ENCODE measurements at regions not wholly inside any gene's neighbourhood (a gene's known extent, or its start where the extent isn't known, plus 50 kb on each side); places are given as distances from the start of the nearest gene placed in this dataset.

DNA sequence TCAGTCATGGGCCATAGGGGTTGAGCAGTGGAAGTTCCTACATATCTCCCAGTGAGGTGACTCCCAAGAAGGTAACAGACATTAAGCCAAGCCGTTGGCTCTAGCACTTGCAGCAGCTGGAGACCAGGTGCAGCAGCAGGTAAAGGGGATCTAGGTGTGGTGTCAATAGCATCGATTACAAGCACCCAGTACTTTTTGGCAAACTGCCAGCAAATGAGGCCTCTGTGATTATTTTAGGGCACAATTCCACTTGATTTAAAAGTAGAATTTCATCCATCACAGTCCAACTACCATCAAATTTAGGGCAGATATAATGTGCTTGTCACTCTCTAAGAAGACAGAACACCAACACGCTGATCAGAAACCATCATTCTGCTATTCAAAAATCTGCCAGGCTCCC lies 224.1 kb upstream of the EGLN3 start:
- H3K4me1 ChIP-seq = no peaks in the 10 kb centered on the region
- 100% methylated on average over 1 of the region's 3 CpGs for WGBS (ENCODE audit: insufficient coverage, low coverage, low lambda C conversion rate, missing lambda C conversion rate)

GRCh38 chr14:34173916-34174315 lies 223.0 kb upstream of the EGLN3 start:
- Histone ChIP-seq H3K36me3 (no peaks in the 10 kb centered on the region), H3K27ac (no peak overlapping the region), H3K27me3 (no peaks in the 10 kb centered on the region), H3K9me3 (no peaks in the 10 kb centered on the region), H3K4me1 (no peaks in the 10 kb centered on the region), H3K4me3 (no peak overlapping the region)
- no CpG with 5 or more reads among the region's 3 CpGs for WGBS (ENCODE audit: insufficient coverage, low coverage, low lambda C conversion rate, missing lambda C conversion rate)
- intact Hi-C loops (cut with DNase I) = no loop called here
- ATAC-seq (no peak), DNase-seq (no peak)
- no peak for TF ChIP-seq CTCF (IDR thresholded peaks at IDR 0.05)
- no peak for TF ChIP-seq POLR2A (IDR thresholded peaks at IDR 0.05)

More for the DNA sequence above, 224.1 kb upstream of the EGLN3 start:
- no peaks in the 10 kb centered on the region for H3K36me3 ChIP-seq
- DNase-seq (no peak), ATAC-seq (no peak)
- no peak overlapping the region for H3K27ac ChIP-seq
- H3K9me3 ChIP-seq = no peaks in the 10 kb centered on the region
- TF ChIP-seq POLR2A (IDR thresholded peaks at IDR 0.05) (no peak), CTCF (IDR thresholded peaks at IDR 0.05) (no peak)
- H3K27me3 ChIP-seq = no peaks in the 10 kb centered on the region
- no peak overlapping the region for H3K4me3 ChIP-seq
- intact Hi-C loops (cut with DNase I) = no loop called here

GRCh38 chr14:34172550-34173368 lies 221.9 kb upstream of the EGLN3 start:
- Histone ChIP-seq H3K27ac (no peak overlapping the region), H3K9me3 (no peaks in the 10 kb centered on the region), H3K27me3 (no peaks in the 10 kb centered on the region), H3K4me3 (no peak overlapping the region), H3K4me1 (no peaks in the 10 kb centered on the region), H3K36me3 (no peaks in the 10 kb centered on the region)
- intact Hi-C loops (cut with DNase I) = no loop called here
- ATAC-seq (no peak), DNase-seq (no peak)
- WGBS (ENCODE audit: insufficient coverage, low coverage, low lambda C conversion rate, missing lambda C conversion rate) = 60% methylated on average over 5 of the region's 6 CpGs
- no peak for TF ChIP-seq POLR2A (IDR thresholded peaks at IDR 0.05)
- TF ChIP-seq CTCF (IDR thresholded peaks at IDR 0.05) = no peak

DNA sequence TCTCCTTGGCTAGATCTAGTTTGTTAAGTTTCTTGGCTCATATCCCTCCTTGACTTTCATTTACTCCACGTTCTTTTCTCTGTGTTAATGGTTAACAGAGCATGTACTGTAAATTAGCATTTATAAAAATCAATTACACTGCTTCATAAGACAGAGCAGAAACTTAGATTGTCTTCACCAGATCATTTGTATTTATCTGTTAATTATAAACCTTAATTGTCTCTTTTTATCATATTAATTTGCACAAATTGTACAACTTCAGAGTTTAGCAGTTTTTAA lies 221.2 kb upstream of the EGLN3 start:
- Histone ChIP-seq H3K36me3 (no peaks in the 10 kb centered on the region), H3K4me3 (no peak overlapping the region), H3K9me3 (no peaks in the 10 kb centered on the region), H3K27me3 (no peaks in the 10 kb centered on the region), H3K4me1 (no peaks in the 10 kb centered on the region), H3K27ac (no peak overlapping the region)
- TF ChIP-seq POLR2A (IDR thresholded peaks at IDR 0.05) = no peak
- no peak for TF ChIP-seq CTCF (IDR thresholded peaks at IDR 0.05)
- intact Hi-C loops (cut with DNase I) = no loop called here
- 19% methylated on average over 1 of the region's 1 CpG for WGBS (ENCODE audit: insufficient coverage, low coverage, low lambda C conversion rate, missing lambda C conversion rate)
- DNase-seq (no peak), ATAC-seq (no peak)

All from right lobe of liver (tissue), 6 donors.